ENCODE measurements at regions not wholly inside any gene's neighbourhood (a gene's known extent, or its start where the extent isn't known, plus 50 kb on each side); places are given as distances from the start of the nearest gene placed in this dataset.

- DNase-seq (ENCODE audit: low spot score): no peak
Observed at GRCh38 chr3:64316971-64317370, 91.7 kb upstream of the PRICKLE2 start.

- no peak for DNase-seq (ENCODE audit: low spot score)
Observed at GRCh38 chr3:64311424-64312061, 86.3 kb upstream of the PRICKLE2 start.

- no peak for DNase-seq (ENCODE audit: low spot score)
Observed at GRCh38 chr3:64308931-64309330, 83.7 kb upstream of the PRICKLE2 start.

- DNase-seq (ENCODE audit: low spot score): no peak
Observed at GRCh38 chr3:64306745-64307144, 81.5 kb upstream of the PRICKLE2 start.

GRCh38 chr3:64305731-64306130, 80.5 kb upstream of the PRICKLE2 start:
- no peak for DNase-seq (ENCODE audit: low spot score)

GRCh38 chr3:64304828-64305410, 79.7 kb upstream of the PRICKLE2 start:
- DNase-seq (ENCODE audit: low spot score): no peak

GRCh38 chr3:64303881-64304280, 78.6 kb upstream of the PRICKLE2 start:
- DNase-seq (ENCODE audit: low spot score): no peak

- DNase-seq (ENCODE audit: low spot score): no peak
Observed at GRCh38 chr3:64303401-64303800, 78.1 kb upstream of the PRICKLE2 start.

GRCh38 chr3:64301476-64301875, 76.2 kb upstream of the PRICKLE2 start:
- no peak for DNase-seq (ENCODE audit: low spot score)

- DNase-seq (ENCODE audit: low spot score): no peak
Observed at GRCh38 chr3:64300790-64301423, 75.6 kb upstream of the PRICKLE2 start.

- DNase-seq (ENCODE audit: low spot score): no peak
Observed at GRCh38 chr3:64299206-64299605, 73.9 kb upstream of the PRICKLE2 start.

GRCh38 chr3:64297563-64297962, 72.3 kb upstream of the PRICKLE2 start:
- no peak for DNase-seq (ENCODE audit: low spot score)

GRCh38 chr3:64295594-64295993, 70.3 kb upstream of the PRICKLE2 start:
- DNase-seq (ENCODE audit: low spot score): no peak

- no peak for DNase-seq (ENCODE audit: low spot score)
Observed at GRCh38 chr3:64294771-64295170, 69.5 kb upstream of the PRICKLE2 start.

- DNase-seq (ENCODE audit: low spot score): no peak
Observed at GRCh38 chr3:64293121-64293520, 67.9 kb upstream of the PRICKLE2 start.

GRCh38 chr3:64291956-64292355, 66.7 kb upstream of the PRICKLE2 start:
- DNase-seq (ENCODE audit: low spot score): no peak

- DNase-seq (ENCODE audit: low spot score): no peak
Observed at GRCh38 chr3:64291345-64291744, 66.1 kb upstream of the PRICKLE2 start.

GRCh38 chr3:64290864-64291263, 65.6 kb upstream of the PRICKLE2 start:
- DNase-seq (ENCODE audit: low spot score): no peak

GRCh38 chr3:64290161-64290560, 64.9 kb upstream of the PRICKLE2 start:
- no peak for DNase-seq (ENCODE audit: low spot score)

- DNase-seq (ENCODE audit: low spot score): no peak
Observed at GRCh38 chr3:64289622-64290021, 64.4 kb upstream of the PRICKLE2 start.

- DNase-seq (ENCODE audit: low spot score): no peak
Observed at GRCh38 chr3:64278625-64279024, 53.4 kb upstream of the PRICKLE2 start.

- no peak for DNase-seq (ENCODE audit: low spot score)
Observed at GRCh38 chr3:64276131-64276530, 50.9 kb upstream of the PRICKLE2 start.

Data from pons (tissue), 1 donor.